Activated CD4-positive, alpha-beta T cell treated with anti-CD3 and anti-CD28 coated beads, Interleukin-2, Interleukin-6, amounts not matched to agents 100 ng/mL and 50 ng/mL, durations not matched to agents 16 hours and 8 hours (primary cell): ENCODE measurements at regions not wholly inside any gene's neighbourhood (a gene's known extent, or its start where the extent isn't known, plus 50 kb on each side); places are given as distances from the start of the nearest gene placed in this dataset.

Experiments
- DNase-seq: peaks from one replicate; pipeline ENCODE4 v3.0.0-alpha.2; 2020

- DNase-seq = no peak
Observed at GRCh38 chr6:40973304-40973703, 65.7 kb downstream of the UNC5CL start.

GRCh38 chr6:40972814-40973213 lies 66.2 kb downstream of the UNC5CL start:
- no peak for DNase-seq

- DNase-seq = no peak
Observed at GRCh38 chr6:40972190-40972589, 66.8 kb downstream of the UNC5CL start.

GRCh38 chr6:40968620-40969164 lies 70.3 kb downstream of the UNC5CL start:
- DNase-seq = no peak

GRCh38 chr6:40966860-40967259 lies 72.2 kb downstream of the UNC5CL start:
- no peak for DNase-seq

GRCh38 chr6:40965046-40965445 lies 74.0 kb downstream of the UNC5CL start:
- DNase-seq = no peak

GRCh38 chr6:40963019-40963418 lies 76.0 kb downstream of the UNC5CL start:
- DNase-seq = no peak

- peak; percentile 84 for DNase-seq
Observed at GRCh38 chr6:40962241-40962640, 76.8 kb downstream of the UNC5CL start.

- DNase-seq = no peak
Observed at GRCh38 chr6:40961831-40962230, 77.2 kb downstream of the UNC5CL start.

GRCh38 chr6:40960742-40961430 lies 78.1 kb downstream of the UNC5CL start:
- no peak for DNase-seq

GRCh38 chr6:40959781-40960327 lies 79.2 kb downstream of the UNC5CL start:
- no peak for DNase-seq

GRCh38 chr6:40958738-40959137 lies 80.3 kb downstream of the UNC5CL start:
- DNase-seq = no peak

- no peak for DNase-seq
Observed at GRCh38 chr6:40957616-40958492, 81.2 kb downstream of the UNC5CL start.

- DNase-seq = no peak
Observed at GRCh38 chr6:40956936-40957335, 82.1 kb downstream of the UNC5CL start.

GRCh38 chr6:40955178-40955545 lies 83.9 kb downstream of the UNC5CL start:
- no peak for DNase-seq

- no peak for DNase-seq
Observed at GRCh38 chr6:40954446-40955177, 84.4 kb downstream of the UNC5CL start.

- no peak for DNase-seq
Observed at GRCh38 chr6:40953486-40953885, 85.5 kb downstream of the UNC5CL start.

GRCh38 chr6:40950986-40951698 lies 87.9 kb downstream of the UNC5CL start:
- DNase-seq = no peak

- DNase-seq = no peak
Observed at GRCh38 chr6:40948570-40948969, 90.5 kb downstream of the UNC5CL start.

GRCh38 chr6:40947876-40948526 lies 91.0 kb downstream of the UNC5CL start:
- peak; percentile 61 for DNase-seq

- no peak for DNase-seq
Observed at GRCh38 chr6:40946738-40947301, 92.2 kb downstream of the UNC5CL start.
